GM19351 (cell line): ENCODE measurements at regions not wholly inside any gene's neighbourhood (a gene's known extent, or its start where the extent isn't known, plus 50 kb on each side); places are given as distances from the start of the nearest gene placed in this dataset.

Experiments
- ATAC-seq: cut with Tn5 transposase; IDR thresholded peaks from one replicate; pipeline ENCODE4 v1.9.1; 2021; ENCODE audit warnings: mild to moderate bottlenecking, moderate library complexity; ENCODE audit not compliant: unreplicated experiment

- no peak for ATAC-seq
These were observed 139.9 kb downstream of the MRPL57 start for GRCh38 chr13:21316376-21316775.

- ATAC-seq: no peak
These were observed 140.1 kb downstream of the ZDHHC20 start for GRCh38 chr13:21318891-21319532.

DNA sequence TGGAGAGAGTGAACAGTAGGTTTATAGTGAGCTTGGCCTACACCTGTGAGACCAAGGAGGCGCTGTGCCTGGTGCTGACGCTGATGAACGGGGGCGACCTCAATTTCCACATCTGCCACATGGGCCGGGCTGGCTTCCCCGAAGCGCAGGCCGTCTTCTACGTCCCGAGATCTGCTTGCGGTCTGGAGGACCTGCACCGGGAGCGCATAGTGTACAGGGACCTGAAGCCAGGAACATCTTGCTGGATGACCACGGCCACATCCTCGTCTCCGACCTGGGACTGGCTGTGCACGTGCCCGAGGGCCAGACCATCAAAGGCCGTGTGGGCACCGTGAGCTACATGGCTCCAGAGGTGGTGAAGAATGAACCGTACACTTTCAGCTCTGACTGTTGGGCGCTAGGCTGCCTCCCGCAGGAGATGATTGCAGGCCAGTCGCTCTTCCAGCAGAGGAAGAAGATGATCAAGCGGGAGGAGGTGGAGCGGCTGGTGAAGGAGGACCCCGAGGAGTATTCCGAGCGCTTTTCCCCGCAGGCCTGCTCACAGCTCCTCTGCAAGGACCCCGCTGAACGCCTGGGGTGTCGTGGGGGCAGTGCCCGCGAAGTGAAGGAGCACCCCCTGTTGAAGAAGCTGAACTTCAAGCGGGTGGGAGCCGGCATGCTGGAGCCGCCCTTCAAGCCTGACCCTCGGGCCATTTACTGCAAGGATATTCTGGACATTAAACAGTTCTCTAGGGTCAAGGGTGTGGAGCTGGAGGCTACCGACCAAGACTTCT is 139.0 kb downstream of the ZDHHC20 start:
- no peak for ATAC-seq

DNA sequence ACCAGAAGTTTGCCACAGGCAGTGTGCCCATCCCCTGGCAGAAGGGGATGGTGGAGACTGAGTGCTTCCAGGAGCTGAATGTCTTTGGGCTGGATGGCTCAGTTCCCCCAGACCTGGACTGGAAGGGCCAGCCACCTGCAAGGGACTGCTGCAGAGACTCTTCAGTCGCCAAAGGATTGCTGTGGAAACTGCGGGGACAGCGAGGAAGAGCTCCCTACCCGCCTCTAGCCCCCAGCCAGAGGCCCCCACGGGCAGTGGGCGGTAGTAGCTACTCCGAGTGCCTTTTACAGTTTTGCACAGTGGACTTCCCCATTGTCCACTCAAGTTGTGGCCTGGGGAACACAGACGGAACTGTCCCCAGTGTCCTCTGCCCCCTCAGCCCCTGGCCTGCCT is 138.5 kb downstream of the ZDHHC20 start:
- no peak for ATAC-seq

DNA sequence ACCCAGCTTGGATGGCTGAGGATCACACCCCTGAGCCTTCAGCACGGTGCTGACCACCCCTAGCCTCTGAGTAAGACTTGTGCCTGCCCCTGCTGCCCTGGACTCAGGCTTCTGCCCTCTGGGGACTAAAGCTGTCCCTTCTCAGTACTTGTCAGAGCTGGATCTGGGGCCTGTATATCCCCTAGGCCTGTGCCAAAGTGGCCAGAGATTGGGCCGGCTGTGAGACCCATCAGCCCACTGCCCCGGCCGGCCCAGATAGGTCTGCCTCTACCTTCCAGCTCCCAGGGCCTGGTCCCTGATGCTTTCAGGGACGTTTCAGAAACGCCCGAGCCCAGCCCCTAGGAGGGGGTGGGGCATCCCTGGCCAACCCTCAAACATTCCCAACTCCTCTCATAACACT is 137.8 kb downstream of the ZDHHC20 start:
- no peak for ATAC-seq

DNA sequence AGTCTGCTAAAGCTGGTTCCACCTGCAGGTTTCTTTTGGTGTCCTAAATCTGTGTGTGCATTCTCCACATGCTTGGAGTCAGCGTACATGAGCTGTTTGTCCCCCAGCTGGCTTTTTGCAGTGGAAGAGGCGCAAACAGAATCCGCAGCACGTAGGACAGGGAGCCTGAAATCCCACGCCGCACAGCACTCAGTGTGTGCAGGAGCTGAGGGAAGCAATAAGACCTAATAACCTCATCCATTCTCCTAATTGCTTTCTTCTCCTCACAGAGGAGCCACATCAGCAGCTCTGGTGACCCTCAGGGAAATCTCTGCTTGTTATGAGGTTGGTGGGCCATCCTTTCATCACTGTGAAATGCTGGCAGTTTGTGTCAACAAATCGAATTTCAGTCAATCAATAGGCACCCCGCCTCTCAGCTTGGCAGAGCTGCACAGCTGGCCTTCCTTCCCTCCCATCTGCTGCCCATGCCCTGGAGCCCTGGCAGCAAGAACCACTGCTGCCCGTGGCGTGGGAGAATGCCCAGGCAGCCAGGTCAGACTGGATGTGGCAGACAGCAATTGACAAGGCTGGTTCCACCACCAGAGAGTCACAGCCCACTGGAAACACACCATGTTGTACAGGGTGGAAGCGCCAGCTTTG is 136.7 kb downstream of the ZDHHC20 start:
- ATAC-seq: no peak
